Glomerular endothelial cell (primary cell): ENCODE measurements at regions not wholly inside any gene's neighbourhood (a gene's known extent, or its start where the extent isn't known, plus 50 kb on each side); places are given as distances from the start of the nearest gene placed in this dataset.
"Not testable (repeated sequence)": the region's sequence is repeated elsewhere in the genome, so short reads cannot be mapped to it uniquely, and the experiment has no call there.

Experiments used
- DNase-seq: peaks from one replicate; pipeline ENCODE4 v3.0.0-alpha.2; 2011; ENCODE audit warnings: low read depth, low spot score; ENCODE audit errors: extremely low read depth

- no peak for DNase-seq
Measured at GRCh38 chr5:12110629-12111028, 206.4 kb upstream of the CTNND2 start.

GRCh38 chr5:12109075-12109688, 204.9 kb upstream of the CTNND2 start:
- no peak for DNase-seq

GRCh38 chr5:12102151-12102550, 197.9 kb upstream of the CTNND2 start:
- no peak for DNase-seq

GRCh38 chr5:12100542-12100941, 196.3 kb upstream of the CTNND2 start:
- DNase-seq, result no peak

GRCh38 chr5:12099296-12099695, 195.1 kb upstream of the CTNND2 start:
- DNase-seq, result no peak

- no peak for DNase-seq
Measured at GRCh38 chr5:12095808-12096281, 191.6 kb upstream of the CTNND2 start.

- DNase-seq, result no peak
Measured at GRCh38 chr5:12093586-12093985, 189.3 kb upstream of the CTNND2 start.

- DNase-seq, result no peak
Measured at GRCh38 chr5:12080761-12081160, 176.5 kb upstream of the CTNND2 start.

GRCh38 chr5:12078286-12078685, 174.0 kb upstream of the CTNND2 start:
- not testable (repeated sequence) for DNase-seq

- no peak for DNase-seq
Measured at GRCh38 chr5:12073426-12073825, 169.2 kb upstream of the CTNND2 start.

GRCh38 chr5:12072441-12072840, 168.2 kb upstream of the CTNND2 start:
- no peak for DNase-seq

GRCh38 chr5:12071455-12071854, 167.2 kb upstream of the CTNND2 start:
- DNase-seq, result no peak

GRCh38 chr5:12023614-12024241, 119.5 kb upstream of the CTNND2 start:
- peak; percentile 22 for DNase-seq

- no peak for DNase-seq
Measured at GRCh38 chr5:12022444-12022843, 118.2 kb upstream of the CTNND2 start.

GRCh38 chr5:12019306-12019705, 115.1 kb upstream of the CTNND2 start:
- DNase-seq, result no peak

GRCh38 chr5:12017007-12017406, 112.8 kb upstream of the CTNND2 start:
- no peak for DNase-seq

GRCh38 chr5:12016159-12016746, 112.0 kb upstream of the CTNND2 start:
- no peak for DNase-seq

- DNase-seq, result no peak
Measured at GRCh38 chr5:12013351-12013750, 109.1 kb upstream of the CTNND2 start.

GRCh38 chr5:12003680-12004079, 99.4 kb upstream of the CTNND2 start:
- no peak for DNase-seq

- no peak for DNase-seq
Measured at GRCh38 chr5:11998397-11998796, 94.2 kb upstream of the CTNND2 start.

GRCh38 chr5:11997942-11998341, 93.7 kb upstream of the CTNND2 start:
- DNase-seq, result no peak

GRCh38 chr5:11992518-11992917, 88.3 kb upstream of the CTNND2 start:
- no peak for DNase-seq
